ENCODE measurements at regions not wholly inside any gene's neighbourhood (a gene's known extent, or its start where the extent isn't known, plus 50 kb on each side); places are given as distances from the start of the nearest gene placed in this dataset.

GRCh38 chr10:78332657-78333056 is 299.0 kb downstream of the RPS24 start:
- no peaks in the 10 kb centered on the region for H3K27me3 ChIP-seq (ENCODE audit: insufficient read depth, low read length)
- H3K79me2 ChIP-seq (ENCODE audit: insufficient read depth, low read length) = no peaks in the 10 kb centered on the region
- no peak for TF ChIP-seq CBX3 (IDR thresholded peaks at IDR 0.05; ENCODE audit: low read depth)
- no peak for TF ChIP-seq TCF7L2 (IDR thresholded peaks at IDR 0.05; ENCODE audit: borderline replicate concordance, extremely low read depth, insufficient read depth, insufficient read length)
- no peak for TF ChIP-seq SP1 (IDR thresholded peaks at IDR 0.05; ENCODE audit: low read depth)
- TF ChIP-seq EGR1 (IDR thresholded peaks at IDR 0.05; ENCODE audit: low read depth) = no peak
- no peak for TF ChIP-seq ATF3 (IDR thresholded peaks at IDR 0.05)
- TF ChIP-seq MAX (IDR thresholded peaks at IDR 0.05) = no peak
- no peak for TF ChIP-seq EZH2phosphoT487 (IDR thresholded peaks at IDR 0.05; ENCODE audit: borderline replicate concordance)
- no peak for TF ChIP-seq POLR2A (IDR thresholded peaks at IDR 0.05; ENCODE audit: borderline replicate concordance, extremely low read depth, insufficient read depth, insufficient read length)
- TF ChIP-seq, protein P1, sequence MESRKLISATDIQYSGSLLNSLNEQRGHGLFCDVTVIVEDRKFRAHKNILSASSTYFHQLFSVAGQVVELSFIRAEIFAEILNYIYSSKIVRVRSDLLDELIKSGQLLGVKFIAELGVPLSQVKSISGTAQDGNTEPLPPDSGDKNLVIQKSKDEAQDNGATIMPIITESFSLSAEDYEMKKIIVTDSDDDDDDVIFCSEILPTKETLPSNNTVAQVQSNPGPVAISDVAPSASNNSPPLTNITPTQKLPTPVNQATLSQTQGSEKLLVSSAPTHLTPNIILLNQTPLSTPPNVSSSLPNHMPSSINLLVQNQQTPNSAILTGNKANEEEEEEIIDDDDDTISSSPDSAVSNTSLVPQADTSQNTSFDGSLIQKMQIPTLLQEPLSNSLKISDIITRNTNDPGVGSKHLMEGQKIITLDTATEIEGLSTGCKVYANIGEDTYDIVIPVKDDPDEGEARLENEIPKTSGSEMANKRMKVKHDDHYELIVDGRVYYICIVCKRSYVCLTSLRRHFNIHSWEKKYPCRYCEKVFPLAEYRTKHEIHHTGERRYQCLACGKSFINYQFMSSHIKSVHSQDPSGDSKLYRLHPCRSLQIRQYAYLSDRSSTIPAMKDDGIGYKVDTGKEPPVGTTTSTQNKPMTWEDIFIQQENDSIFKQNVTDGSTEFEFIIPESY (IDR thresholded peaks at IDR 0.05; ENCODE audit: extremely low read depth, insufficient replicate concordance, low read length) = no peak
- TF ChIP-seq SIN3A (IDR thresholded peaks at IDR 0.05; ENCODE audit: low read depth) = no peak
- no peak for TF ChIP-seq RAD21 (IDR thresholded peaks at IDR 0.05; ENCODE audit: low read depth)
- intact Hi-C loops (cut with micrococcal nuclease) = no loop called here
- no peak for ATAC-seq
- no peaks in the 10 kb centered on the region for H3K9me3 ChIP-seq (ENCODE audit: control insufficient read depth in 1 of 2, insufficient read depth in 1 of 2, low read depth in 1 of 2, low read length in 2 of 2)
- no TSS peak for BruUV-seq (replicated peaks)
- H3K36me3 ChIP-seq (ENCODE audit: control insufficient read depth in 1 of 2, insufficient read depth in 2 of 2, low read length in 2 of 2) = no peaks in the 10 kb centered on the region
- H2AFZ ChIP-seq (ENCODE audit: low read depth, low read length, poor library complexity, severe bottlenecking) = no peak overlapping the region
- no peak overlapping the region for H3K4me2 ChIP-seq (ENCODE audit: low read length)
- CTCF ChIA-PET = no interaction called here
- no peak for DNase-seq (ENCODE audit: low read depth, low spot score)
- RAD21 ChIA-PET (ENCODE audit: low non-redundant PET in 1 of 2, low total read pairs in 2 of 2, uncharacterized antibody in 2 of 2, unreplicated experiment in 2 of 2) = no interaction called here
- H3K9ac ChIP-seq (ENCODE audit: low read length) = no peak overlapping the region
- POLR2A ChIA-PET = no interaction called here
- no peaks in the 10 kb centered on the region for H3K4me1 ChIP-seq (ENCODE audit: control insufficient read depth in 1 of 2, insufficient read depth in 2 of 2, low read length in 2 of 2)
- H3K9me2 ChIP-seq (ENCODE audit: insufficient read depth) = no peaks in the 10 kb centered on the region
- H4K20me1 ChIP-seq (ENCODE audit: insufficient read depth) = no peaks in the 10 kb centered on the region
- H3K27ac ChIP-seq (ENCODE audit: low read depth, low read length) = no peak overlapping the region
- H3K4me3 ChIP-seq (replicated peaks in 1 of 2; ENCODE audit: low read depth in 1 of 2, low read length in 2 of 2) = no peak overlapping the region

Data from HCT116 (cell line).